ENCODE measurements at regions not wholly inside any gene's neighbourhood (a gene's known extent, or its start where the extent isn't known, plus 50 kb on each side); places are given as distances from the start of the nearest gene placed in this dataset.

DNA sequence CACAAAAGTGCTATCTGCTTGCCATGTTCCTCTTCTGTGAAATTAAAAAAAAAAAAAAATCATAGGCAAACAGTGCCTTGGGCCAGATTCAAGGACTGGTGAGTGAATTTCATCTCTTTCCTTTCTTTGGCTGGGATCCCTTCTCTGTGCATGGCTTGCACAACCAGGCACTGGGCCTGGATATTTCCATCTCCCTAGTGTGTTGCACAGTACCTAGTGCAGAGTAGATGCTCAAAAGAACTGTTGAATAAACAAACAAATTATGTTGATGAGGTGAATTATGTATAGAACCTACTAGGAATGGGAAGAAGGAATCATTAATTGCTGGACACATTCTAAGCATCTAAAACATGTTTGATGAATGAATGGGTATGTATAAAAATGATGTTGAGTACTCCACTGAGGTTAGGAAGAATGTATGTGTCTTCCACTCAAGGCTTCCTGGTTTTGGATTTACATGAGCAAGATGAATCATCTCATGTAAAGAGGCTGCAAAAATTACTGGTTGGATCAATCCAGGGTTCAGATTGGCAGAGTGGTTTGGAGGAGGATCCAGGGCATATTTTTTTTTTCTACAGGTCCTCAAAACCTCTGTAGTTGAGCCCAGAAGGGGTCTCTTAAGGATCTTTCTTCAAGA lies 93.2 kb downstream of the EMP1 start:
- ChIA-PET CTCF (interaction anchor here (0.6 to 1.6 kb wide), 2 partner anchors 25 to 245 kb away, joined by 3 to 5 read pairs; no protein-coding TSS in a partner anchor), POLR2A (no interaction called here)
- H3K4me3 ChIP-seq (ENCODE audit: low read depth, low read length) = no peak overlapping the region
- TF ChIP-seq, protein P1, sequence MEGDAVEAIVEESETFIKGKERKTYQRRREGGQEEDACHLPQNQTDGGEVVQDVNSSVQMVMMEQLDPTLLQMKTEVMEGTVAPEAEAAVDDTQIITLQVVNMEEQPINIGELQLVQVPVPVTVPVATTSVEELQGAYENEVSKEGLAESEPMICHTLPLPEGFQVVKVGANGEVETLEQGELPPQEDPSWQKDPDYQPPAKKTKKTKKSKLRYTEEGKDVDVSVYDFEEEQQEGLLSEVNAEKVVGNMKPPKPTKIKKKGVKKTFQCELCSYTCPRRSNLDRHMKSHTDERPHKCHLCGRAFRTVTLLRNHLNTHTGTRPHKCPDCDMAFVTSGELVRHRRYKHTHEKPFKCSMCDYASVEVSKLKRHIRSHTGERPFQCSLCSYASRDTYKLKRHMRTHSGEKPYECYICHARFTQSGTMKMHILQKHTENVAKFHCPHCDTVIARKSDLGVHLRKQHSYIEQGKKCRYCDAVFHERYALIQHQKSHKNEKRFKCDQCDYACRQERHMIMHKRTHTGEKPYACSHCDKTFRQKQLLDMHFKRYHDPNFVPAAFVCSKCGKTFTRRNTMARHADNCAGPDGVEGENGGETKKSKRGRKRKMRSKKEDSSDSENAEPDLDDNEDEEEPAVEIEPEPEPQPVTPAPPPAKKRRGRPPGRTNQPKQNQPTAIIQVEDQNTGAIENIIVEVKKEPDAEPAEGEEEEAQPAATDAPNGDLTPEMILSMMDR (IDR thresholded peaks at IDR 0.05; ENCODE audit: insufficient read depth, low read length, missing control alignments) = no peak
- no peak for DNase-seq (ENCODE audit: low read depth, low spot score)

DNA sequence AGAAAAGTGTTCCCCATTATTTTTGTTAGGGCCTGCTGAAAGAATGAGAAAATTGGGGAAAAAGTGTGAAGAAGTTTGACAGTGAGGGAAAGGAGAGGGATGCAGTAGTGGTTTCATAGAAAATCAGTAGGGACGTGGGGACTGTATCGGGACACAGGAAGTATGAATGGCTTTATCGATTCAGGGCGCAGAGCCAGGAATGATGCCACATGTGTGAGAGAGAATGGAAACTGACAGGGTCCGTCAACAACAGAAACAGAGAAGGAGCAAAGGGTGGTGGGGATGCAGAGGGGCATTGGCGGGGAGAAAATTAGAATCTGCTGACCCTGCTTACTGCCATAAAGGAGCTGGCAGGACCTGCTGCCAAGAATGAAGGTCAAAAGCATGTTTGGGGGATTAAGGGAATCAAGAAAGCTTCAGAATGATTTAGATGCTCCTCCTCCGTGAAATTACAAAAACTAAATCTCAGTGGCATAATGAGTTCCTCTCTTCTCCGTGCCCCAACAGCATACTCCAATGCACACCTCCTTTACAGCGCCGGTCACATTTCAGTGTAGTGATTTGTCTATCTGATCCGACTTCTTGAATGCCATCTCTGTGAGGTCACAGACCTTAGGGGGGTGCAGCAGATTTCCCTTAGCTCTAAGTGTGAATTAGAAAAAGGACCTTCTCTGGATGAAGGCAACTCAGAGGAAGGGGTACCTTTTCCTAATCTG lies 92.6 kb downstream of the EMP1 start:
- CTCF ChIA-PET = no interaction called here
- POLR2A ChIA-PET = no interaction called here
- TF ChIP-seq, protein P1 (IDR thresholded peaks at IDR 0.05; ENCODE audit: insufficient read depth, low read length, missing control alignments) = no peak
- no peak for DNase-seq (ENCODE audit: low read depth, low spot score)
- no peak overlapping the region for H3K4me3 ChIP-seq (ENCODE audit: low read depth, low read length)

DNA sequence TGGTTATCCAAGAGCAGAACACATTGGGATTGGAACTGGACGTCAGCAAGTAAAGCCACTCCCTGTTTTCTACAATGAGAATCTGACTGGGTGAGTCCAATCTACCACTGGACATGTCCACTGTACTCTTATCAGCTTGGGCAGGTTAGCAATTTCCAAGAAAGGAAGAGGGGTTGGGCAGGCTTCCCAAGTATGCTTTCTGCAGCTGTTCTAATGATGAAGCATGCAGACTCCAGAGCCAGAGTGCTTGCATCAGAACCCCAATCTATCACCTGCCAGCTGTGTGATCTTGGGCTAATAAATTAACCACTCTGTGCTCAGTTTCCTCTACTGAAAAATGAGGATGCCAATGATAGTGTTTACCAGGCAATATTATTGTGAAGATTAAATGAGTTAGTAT lies 92.0 kb downstream of the EMP1 start:
- no peak for DNase-seq (ENCODE audit: low read depth, low spot score)
- TF ChIP-seq, protein P1 (IDR thresholded peaks at IDR 0.05; ENCODE audit: insufficient read depth, low read length, missing control alignments) = no peak
- ChIA-PET CTCF (interaction anchor here (0.9 to 2.2 kb wide), 4 partner anchors 9 to 372 kb away, joined by 3 to 11 read pairs (median 4); no protein-coding TSS in a partner anchor), POLR2A (no interaction called here)
- no peak overlapping the region for H3K4me3 ChIP-seq (ENCODE audit: low read depth, low read length)

DNA sequence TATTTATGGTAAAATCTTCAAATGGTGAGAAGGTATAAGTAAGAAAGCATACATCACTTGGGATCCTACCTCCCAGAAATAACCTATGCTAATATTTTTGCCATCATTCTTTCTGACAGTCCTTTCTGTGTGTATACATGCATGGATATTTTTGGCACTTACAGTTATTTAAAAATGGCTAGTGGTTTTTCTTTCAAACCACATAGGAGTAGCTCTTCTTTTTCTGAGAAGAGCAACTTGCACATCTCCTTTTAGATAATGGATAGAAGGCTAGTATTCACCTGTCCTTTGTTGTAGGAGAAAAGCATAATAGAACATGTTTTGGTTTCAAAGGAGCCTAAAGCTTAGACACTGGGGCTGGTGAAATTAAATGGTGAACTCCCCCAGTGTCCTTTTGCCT lies 87.3 kb downstream of the EMP1 start:
- POLR2A ChIA-PET = no interaction called here

DNA sequence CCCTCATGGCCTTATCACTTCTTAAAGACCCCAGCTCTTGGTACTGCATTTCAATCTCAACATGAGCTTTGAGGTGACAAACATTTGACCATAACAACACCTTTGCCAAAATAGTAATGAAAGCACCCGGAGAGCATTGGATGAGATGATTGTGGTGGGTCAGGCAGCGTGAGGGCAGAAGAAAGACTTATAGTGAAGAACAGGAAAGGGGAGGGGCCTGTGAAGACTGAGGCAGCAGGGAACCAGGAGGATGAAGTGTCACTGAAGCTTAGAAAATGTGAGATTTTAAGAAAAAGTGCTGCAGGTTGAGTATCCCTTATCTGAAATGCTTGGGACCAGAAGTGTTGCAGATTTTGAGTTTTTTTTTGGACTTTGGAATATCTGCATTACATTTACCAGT lies 86.3 kb downstream of the EMP1 start:
- CTCF ChIA-PET = interaction anchor here (1.4 to 8.8 kb wide), 4 partner anchors 16 to 885 kb away, joined by 3 to 116 read pairs (median 8); no protein-coding TSS in a partner anchor
- DNase-seq (ENCODE audit: low read depth, low spot score) = no peak
- TF ChIP-seq, protein P1 (IDR thresholded peaks at IDR 0.05; ENCODE audit: insufficient read depth, low read length, missing control alignments) = no peak
- no peak overlapping the region for H3K4me3 ChIP-seq (ENCODE audit: low read depth, low read length)
- POLR2A ChIA-PET = no interaction called here

More for the DNA sequence above, 87.3 kb downstream of the EMP1 start:
- TF ChIP-seq, protein P1 (IDR thresholded peaks at IDR 0.05; ENCODE audit: insufficient read depth, low read length, missing control alignments) = no peak
- CTCF ChIA-PET = interaction anchor here (1.4 to 8.8 kb wide), 4 partner anchors 15 to 884 kb away, joined by 3 to 116 read pairs (median 8); no protein-coding TSS in a partner anchor
- no peak overlapping the region for H3K4me3 ChIP-seq (ENCODE audit: low read depth, low read length)
- DNase-seq (ENCODE audit: low read depth, low spot score) = no peak

DNA sequence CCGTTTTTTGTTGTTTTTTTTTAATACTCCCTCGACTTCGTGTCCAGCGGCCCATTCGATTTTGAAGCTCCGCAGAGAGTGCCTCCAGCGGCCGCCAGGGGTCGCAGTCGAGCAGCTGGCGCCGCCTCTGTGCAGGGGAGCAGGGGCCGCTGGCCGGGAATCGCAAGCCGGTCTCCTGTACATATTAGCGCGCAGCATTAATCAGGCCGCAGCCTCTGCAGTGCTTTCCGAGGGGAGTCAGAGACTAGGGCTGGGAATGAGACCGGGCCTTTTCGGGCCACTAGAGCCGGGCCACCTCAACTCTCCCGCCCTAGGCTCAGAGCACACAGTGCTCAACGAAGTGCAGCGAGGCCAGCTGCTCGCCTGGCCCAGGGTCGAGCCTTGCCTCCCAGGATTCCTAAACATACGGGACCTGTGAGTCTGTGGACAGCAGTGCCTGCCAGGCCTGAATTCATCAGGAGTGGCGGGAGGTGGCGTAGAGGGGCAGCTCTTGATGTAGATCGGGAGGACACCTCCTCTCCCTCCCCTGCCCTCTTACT lies 81.8 kb downstream of the EMP1 start:
- H3K4me3 ChIP-seq (ENCODE audit: low read depth, low read length) = no peak overlapping the region
- POLR2A ChIA-PET = no interaction called here
- DNase-seq (ENCODE audit: low read depth, low spot score) = no peak
- CTCF ChIA-PET = interaction anchor here (0.9 to 8.8 kb wide), 20 partner anchors 8 to 889 kb away, joined by 3 to 116 read pairs (median 7); no protein-coding TSS in a partner anchor
- TF ChIP-seq, protein P1 (IDR thresholded peaks at IDR 0.05; ENCODE audit: insufficient read depth, low read length, missing control alignments) = peak; percentile 96
